Hepatocyte (in vitro differentiated cells): ENCODE measurements at regions not wholly inside any gene's neighbourhood (a gene's known extent, or its start where the extent isn't known, plus 50 kb on each side); places are given as distances from the start of the nearest gene placed in this dataset.

Experiments used
- DNase-seq: peaks from one replicate; pipeline ENCODE4 v3.0.0-alpha.2; 2016; ENCODE audit warnings: low spot score
- H2AFZ ChIP-seq: fragments of 200-600 bp; sonication (generic); 2 replicates; pipeline ENCODE4 v1.6.0; 2016; ENCODE audit warnings: antibody characterized with exemption, mild to moderate bottlenecking
- H3K27ac ChIP-seq: fragments of 200-600 bp; sonication (generic); 2 replicates; pipeline ENCODE4 v1.5.1; 2016; ENCODE audit warnings: mild to moderate bottlenecking
- H3K27me3 ChIP-seq: fragments of 200-600 bp; sonication (generic); 2 replicates; pipeline ENCODE4 v1.6.1; 2016
- H3K36me3 ChIP-seq: fragments of 200-600 bp; sonication (generic); replicated peaks from 2 replicates; pipeline ENCODE4 v1.5.1; 2016; ENCODE audit warnings: low read depth; ENCODE audit not compliant: insufficient read depth
- H3K4me1 ChIP-seq: fragments of 200-600 bp; sonication (generic); 2 replicates; pipeline ENCODE4 v1.5.1; 2016; ENCODE audit warnings: mild to moderate bottlenecking, moderate library complexity; ENCODE audit not compliant: insufficient read depth
- H3K4me2 ChIP-seq: fragments of 200-600 bp; sonication (generic); 2 replicates; pipeline ENCODE4 v1.6.0; 2016
- H3K4me3 ChIP-seq: fragments of 200-600 bp; sonication (generic); 2 replicates; pipeline ENCODE4 v1.5.1; 2016; ENCODE audit warnings: mild to moderate bottlenecking
- H3K79me2 ChIP-seq: fragments of 200-600 bp; sonication (generic); 2 replicates; pipeline ENCODE4 v1.6.0; 2017; ENCODE audit warnings: mild to moderate bottlenecking
- H3K9me2 ChIP-seq: fragments of 200-600 bp; sonication (generic); replicated peaks from 2 replicates; pipeline ENCODE4 v1.6.0; 2017; ENCODE audit warnings: mild to moderate bottlenecking; ENCODE audit not compliant: insufficient read depth
- H3K9me3 ChIP-seq: fragments of 200-600 bp; sonication (generic); 2 replicates; pipeline ENCODE4 v1.5.1; 2016; ENCODE audit warnings: low read depth, mild to moderate bottlenecking
- H4K20me1 ChIP-seq: fragments of 200-600 bp; sonication (generic); 2 replicates; pipeline ENCODE4 v1.6.0; 2016; ENCODE audit warnings: mild to moderate bottlenecking; ENCODE audit not compliant: insufficient read depth, poor library complexity, severe bottlenecking
- EZH2 ChIP-seq: fragments of 200-600 bp; sonication (generic); IDR thresholded peaks from 2 replicates; pipeline ENCODE4 v1.6.1; 2016; ENCODE audit warnings: antibody characterized with exemption, mild to moderate bottlenecking, borderline replicate concordance
- EZH2phosphoT487 ChIP-seq: fragments of 200-600 bp; sonication (generic); IDR thresholded peaks from one replicate; pipeline ENCODE4 v1.6.1; 2018; ENCODE audit warnings: antibody characterized with exemption, mild to moderate bottlenecking, low read depth, moderate library complexity; ENCODE audit not compliant: unreplicated experiment, severe bottlenecking
- WGBS: methylation state at CpG from one replicate; pipeline ENCODE4 v1.1.6; 2016; ENCODE audit warnings: low lambda C conversion rate; ENCODE audit errors: missing lambda C conversion rate; 5-methylcytosine and 5-hydroxymethylcytosine counted together
- TF ChIP-seq, protein P1 (sequence below): fragments of 200-600 bp; sonication (generic); IDR thresholded peaks from 2 replicates; pipeline ENCODE4 v1.5.1; 2016; ENCODE audit warnings: antibody characterized with exemption, mild to moderate bottlenecking; ENCODE audit not compliant: poor library complexity

- H3K9me2 ChIP-seq: no peaks in the 10 kb centered on the region
- H3K36me3 ChIP-seq: no peaks in the 10 kb centered on the region
- DNase-seq: no peak
- H4K20me1 ChIP-seq: no peaks in the 10 kb centered on the region
- peak overlapping the region; percentile 0 for H3K4me3 ChIP-seq
- no peaks in the 10 kb centered on the region for H3K27me3 ChIP-seq
- peaks cover 15% of the 10 kb centered on the region for H3K4me1 ChIP-seq
- peak overlapping the region; percentile 8 for H2AFZ ChIP-seq
- H3K27ac ChIP-seq: peak overlapping the region; percentile 19
- TF ChIP-seq EZH2phosphoT487: no peak
- TF ChIP-seq, protein P1, sequence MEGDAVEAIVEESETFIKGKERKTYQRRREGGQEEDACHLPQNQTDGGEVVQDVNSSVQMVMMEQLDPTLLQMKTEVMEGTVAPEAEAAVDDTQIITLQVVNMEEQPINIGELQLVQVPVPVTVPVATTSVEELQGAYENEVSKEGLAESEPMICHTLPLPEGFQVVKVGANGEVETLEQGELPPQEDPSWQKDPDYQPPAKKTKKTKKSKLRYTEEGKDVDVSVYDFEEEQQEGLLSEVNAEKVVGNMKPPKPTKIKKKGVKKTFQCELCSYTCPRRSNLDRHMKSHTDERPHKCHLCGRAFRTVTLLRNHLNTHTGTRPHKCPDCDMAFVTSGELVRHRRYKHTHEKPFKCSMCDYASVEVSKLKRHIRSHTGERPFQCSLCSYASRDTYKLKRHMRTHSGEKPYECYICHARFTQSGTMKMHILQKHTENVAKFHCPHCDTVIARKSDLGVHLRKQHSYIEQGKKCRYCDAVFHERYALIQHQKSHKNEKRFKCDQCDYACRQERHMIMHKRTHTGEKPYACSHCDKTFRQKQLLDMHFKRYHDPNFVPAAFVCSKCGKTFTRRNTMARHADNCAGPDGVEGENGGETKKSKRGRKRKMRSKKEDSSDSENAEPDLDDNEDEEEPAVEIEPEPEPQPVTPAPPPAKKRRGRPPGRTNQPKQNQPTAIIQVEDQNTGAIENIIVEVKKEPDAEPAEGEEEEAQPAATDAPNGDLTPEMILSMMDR: no peak
- no peak for TF ChIP-seq EZH2
- no peaks in the 10 kb centered on the region for H3K79me2 ChIP-seq
- peak overlapping the region; percentile 73 for H3K4me2 ChIP-seq
- H3K9me3 ChIP-seq: no peaks in the 10 kb centered on the region
- 27% methylated on average over 8 of the region's 8 CpGs for WGBS
Measured at GRCh38 chr16:80045861-80046260, 445.3 kb upstream of the MAF start.

GRCh38 chr16:80041410-80041809 lies 440.9 kb upstream of the MAF start:
- DNase-seq: no peak
- Histone ChIP-seq H3K36me3 (no peaks in the 10 kb centered on the region), H4K20me1 (no peaks in the 10 kb centered on the region), H3K4me2 (no peak overlapping the region), H3K79me2 (no peaks in the 10 kb centered on the region), H3K27me3 (no peaks in the 10 kb centered on the region), H3K9me2 (no peaks in the 10 kb centered on the region), H2AFZ (no peak overlapping the region), H3K9me3 (no peaks in the 10 kb centered on the region), H3K4me3 (no peak overlapping the region), H3K27ac (no peak overlapping the region), H3K4me1 (peaks cover 10% of the 10 kb centered on the region)
- TF ChIP-seq, protein P1: no peak
- TF ChIP-seq EZH2 (no peak), EZH2phosphoT487 (no peak)
- 36% methylated on average over 2 of the region's 2 CpGs for WGBS

DNA sequence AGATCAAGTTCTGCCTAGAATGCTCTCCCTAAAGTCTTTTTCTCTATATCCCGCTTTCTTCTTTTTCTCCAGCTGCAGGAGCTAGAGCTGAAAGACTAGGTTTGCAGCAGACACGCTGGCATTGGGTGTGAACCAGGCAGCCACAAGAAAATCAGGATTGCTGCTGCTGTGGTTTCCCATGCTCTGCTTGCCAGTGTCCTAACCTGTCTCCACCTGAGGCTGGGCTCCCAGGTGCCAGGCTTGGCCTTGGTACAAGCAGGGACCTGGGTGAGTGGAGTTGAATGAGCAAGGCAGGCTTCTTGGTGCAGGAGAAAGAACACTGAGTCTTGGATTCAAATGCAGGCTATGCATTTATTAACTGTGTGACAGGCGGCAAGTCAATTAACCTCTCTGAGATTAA lies 440.3 kb upstream of the MAF start:
- H3K27ac ChIP-seq: no peak overlapping the region
- peaks cover 4% of the 10 kb centered on the region for H3K4me1 ChIP-seq
- no peak overlapping the region for H3K4me3 ChIP-seq
- no peaks in the 10 kb centered on the region for H4K20me1 ChIP-seq
- no peaks in the 10 kb centered on the region for H3K9me2 ChIP-seq
- H3K36me3 ChIP-seq: no peaks in the 10 kb centered on the region
- WGBS: 87% methylated on average over 3 of the region's 3 CpGs
- H3K27me3 ChIP-seq: no peaks in the 10 kb centered on the region
- H3K79me2 ChIP-seq: no peaks in the 10 kb centered on the region
- no peaks in the 10 kb centered on the region for H3K9me3 ChIP-seq
- no peak overlapping the region for H3K4me2 ChIP-seq
- H2AFZ ChIP-seq: no peak overlapping the region
- no peak for DNase-seq
- TF ChIP-seq, protein P1: no peak
- no peak for TF ChIP-seq EZH2phosphoT487
- no peak for TF ChIP-seq EZH2

DNA sequence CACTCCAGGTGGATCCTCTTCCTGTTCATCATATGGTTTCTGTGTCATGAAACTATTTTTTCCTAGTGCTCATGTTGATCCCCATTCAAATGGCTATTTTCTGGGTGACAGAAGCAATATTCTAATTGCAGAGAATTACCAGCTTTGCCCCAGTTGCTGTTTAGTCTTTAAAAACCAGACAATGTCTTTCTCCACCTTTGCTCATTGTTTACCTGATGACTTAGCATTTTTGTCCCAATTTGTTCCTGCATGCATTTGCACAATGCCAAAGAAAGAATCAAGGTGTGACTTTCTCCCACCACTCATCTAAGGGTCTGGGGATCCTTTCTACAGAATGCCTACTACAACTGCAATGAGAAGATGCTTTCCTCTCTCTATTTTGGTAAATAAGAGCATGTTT lies 439.9 kb upstream of the MAF start:
- Histone ChIP-seq H4K20me1 (no peaks in the 10 kb centered on the region), H3K36me3 (no peaks in the 10 kb centered on the region), H3K4me1 (peaks cover under 1% of the 10 kb centered on the region), H2AFZ (no peak overlapping the region), H3K4me2 (no peak overlapping the region), H3K4me3 (no peak overlapping the region), H3K79me2 (no peaks in the 10 kb centered on the region), H3K27me3 (no peaks in the 10 kb centered on the region), H3K9me3 (no peaks in the 10 kb centered on the region), H3K9me2 (no peaks in the 10 kb centered on the region), H3K27ac (no peak overlapping the region)
- TF ChIP-seq, protein P1: no peak
- TF ChIP-seq EZH2 (no peak), EZH2phosphoT487 (no peak)
- no peak for DNase-seq
